ENCODE measurements at regions not wholly inside any gene's neighbourhood (a gene's known extent, or its start where the extent isn't known, plus 50 kb on each side); places are given as distances from the start of the nearest gene placed in this dataset.

DNA sequence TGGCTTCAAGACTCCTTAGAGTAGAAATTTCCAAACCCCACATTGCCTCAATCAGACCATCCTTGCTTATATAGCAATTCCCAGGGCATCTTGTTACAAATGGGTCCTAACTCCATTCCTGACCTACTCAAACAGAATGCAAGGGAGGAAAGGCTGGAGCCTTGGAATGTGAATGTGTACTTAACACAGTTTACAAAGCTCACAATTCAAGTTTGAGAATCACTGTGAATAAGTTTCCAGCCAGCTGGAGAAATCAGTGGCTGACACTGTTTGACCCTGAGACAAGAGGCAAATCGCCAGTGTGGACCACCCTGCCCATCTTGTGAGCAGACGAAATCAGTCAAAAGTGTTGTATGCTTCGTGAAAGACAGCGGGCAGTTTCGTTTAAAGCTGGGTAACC lies 65.5 kb downstream of the SOWAHC start:
- Histone ChIP-seq H3K9me3 (ENCODE audit: control insufficient read depth, low read length) (no peaks in the 10 kb centered on the region), H3K4me3 (ENCODE audit: insufficient read depth, low read depth, low read length) (no peak overlapping the region), H3K4me1 (ENCODE audit: control insufficient read depth, insufficient read depth, low read length) (peaks cover 26% of the 10 kb centered on the region), H3K27me3 (ENCODE audit: control insufficient read depth, insufficient read depth, low read length, poor library complexity, severe bottlenecking) (no peaks in the 10 kb centered on the region), H3K27ac (ENCODE audit: insufficient read depth, low read depth, low read length, poor library complexity, severe bottlenecking) (no peak overlapping the region), H3K36me3 (ENCODE audit: control insufficient read depth, insufficient read depth, low read length) (no peaks in the 10 kb centered on the region)
- 93 to 97% methylated on average over 5 of the region's 5 CpGs for WGBS, 2 experiments

DNA sequence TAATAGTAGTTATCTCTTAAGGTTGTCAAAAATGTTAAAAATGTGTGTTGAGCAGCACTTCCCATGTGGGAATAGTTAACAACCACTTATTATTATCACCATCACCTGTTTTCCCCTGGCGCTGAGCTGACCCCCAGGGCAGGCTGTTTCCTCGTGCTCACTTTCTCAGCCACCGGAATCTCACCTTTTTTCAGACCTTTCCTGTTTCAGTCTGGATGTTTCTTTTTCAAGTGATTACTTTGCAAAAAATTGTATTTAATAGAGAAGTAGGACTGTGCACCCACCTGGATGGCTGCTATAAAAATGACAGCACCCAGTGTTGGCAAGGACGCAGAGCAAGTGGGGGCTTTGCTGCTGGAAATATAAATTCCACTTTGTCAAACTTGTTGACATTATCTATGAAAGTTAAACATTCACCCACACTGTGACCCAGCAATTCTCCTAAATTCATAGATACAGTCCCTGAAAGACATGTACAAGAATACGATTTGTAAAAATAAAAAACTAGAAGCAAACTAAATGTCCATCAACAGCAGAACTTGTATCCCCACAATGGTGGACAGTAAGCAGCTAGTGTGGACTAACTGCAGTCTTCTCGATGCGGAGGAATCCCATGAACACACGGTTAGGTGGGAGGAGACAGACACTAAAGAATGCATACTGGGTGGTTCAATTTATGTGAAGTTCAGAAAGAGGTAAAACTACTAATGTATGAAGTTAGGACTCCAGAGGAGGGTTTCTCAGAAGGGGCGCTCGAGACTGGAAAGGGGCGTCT lies 66.5 kb downstream of the SOWAHC start:
- Histone ChIP-seq H3K4me1 (ENCODE audit: control insufficient read depth, insufficient read depth, low read length) (peaks cover 26% of the 10 kb centered on the region), H3K27ac (ENCODE audit: insufficient read depth, low read depth, low read length, poor library complexity, severe bottlenecking) (no peak overlapping the region), H3K27me3 (ENCODE audit: control insufficient read depth, insufficient read depth, low read length, poor library complexity, severe bottlenecking) (no peaks in the 10 kb centered on the region), H3K4me3 (ENCODE audit: insufficient read depth, low read depth, low read length) (no peak overlapping the region), H3K9me3 (ENCODE audit: control insufficient read depth, low read length) (no peaks in the 10 kb centered on the region), H3K36me3 (ENCODE audit: control insufficient read depth, insufficient read depth, low read length) (no peaks in the 10 kb centered on the region)
- WGBS, 2 experiments = 92 to 94% methylated on average over 11 of the region's 11 CpGs

DNA sequence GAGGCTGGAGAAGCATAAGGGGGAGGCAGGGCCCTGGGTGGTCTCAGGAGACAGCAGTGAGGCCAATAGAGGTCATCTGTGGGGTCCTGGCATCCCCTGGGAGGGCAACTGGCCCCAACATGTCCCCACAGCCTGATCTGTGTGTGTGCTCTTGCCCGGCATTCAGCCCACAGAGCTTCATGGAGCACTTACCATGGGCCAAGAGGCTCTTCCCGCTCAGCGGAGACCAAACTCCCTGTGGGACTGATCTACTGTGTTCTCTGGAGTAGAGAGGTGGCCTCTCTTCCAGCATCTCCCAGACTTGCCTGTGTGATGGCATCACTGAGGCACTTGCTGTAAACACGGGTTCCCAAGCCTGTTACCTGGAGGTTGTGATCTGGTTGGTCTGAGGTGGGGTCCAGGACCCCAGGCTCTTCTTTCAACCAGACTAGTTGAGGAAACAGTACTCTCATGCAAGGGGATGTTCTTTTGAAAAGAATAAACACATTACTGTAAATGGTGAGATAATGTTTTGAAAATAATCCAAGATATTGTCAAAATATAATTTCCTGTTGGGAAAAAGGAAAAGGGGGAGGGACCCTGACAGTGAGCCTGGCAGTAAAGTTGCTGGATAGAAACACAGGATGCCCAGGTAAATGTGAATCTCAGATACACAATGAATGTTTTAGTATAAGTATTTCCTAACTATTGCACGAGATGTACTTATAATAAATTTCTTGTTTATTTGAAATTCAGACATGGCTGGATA lies 67.6 kb downstream of the SOWAHC start:
- WGBS, 2 experiments = 93 to 96% methylated on average over 4 to 5 of the region's 5 CpGs
- no peaks in the 10 kb centered on the region for H3K36me3 ChIP-seq (ENCODE audit: control insufficient read depth, insufficient read depth, low read length)
- no peak overlapping the region for H3K4me3 ChIP-seq (ENCODE audit: insufficient read depth, low read depth, low read length)
- H3K9me3 ChIP-seq (ENCODE audit: control insufficient read depth, low read length) = no peaks in the 10 kb centered on the region
- H3K27me3 ChIP-seq (ENCODE audit: control insufficient read depth, insufficient read depth, low read length, poor library complexity, severe bottlenecking) = no peaks in the 10 kb centered on the region
- no peak overlapping the region for H3K27ac ChIP-seq (ENCODE audit: insufficient read depth, low read depth, low read length, poor library complexity, severe bottlenecking)
- peaks cover 26% of the 10 kb centered on the region for H3K4me1 ChIP-seq (ENCODE audit: control insufficient read depth, insufficient read depth, low read length)

DNA sequence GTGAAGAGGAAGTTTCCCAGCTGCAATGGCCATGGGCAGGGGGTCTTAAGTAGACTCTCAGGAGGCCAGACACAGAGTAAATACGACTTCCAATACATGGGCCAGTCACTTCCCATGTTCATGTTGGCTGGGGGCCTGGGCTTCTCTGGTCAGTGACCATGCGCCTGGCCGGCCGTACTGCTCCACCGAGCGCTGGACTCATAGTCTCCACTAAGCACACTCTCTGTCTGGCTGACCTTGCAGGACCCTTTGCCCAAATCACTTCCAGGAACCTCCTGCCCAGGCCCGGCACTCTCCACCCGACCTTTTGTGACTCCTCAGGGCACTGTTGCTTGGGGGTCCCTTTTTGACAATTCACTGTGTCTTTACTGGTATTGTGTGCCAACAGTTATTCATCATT lies 69.3 kb downstream of the SOWAHC start:
- H3K27ac ChIP-seq (ENCODE audit: insufficient read depth, low read depth, low read length, poor library complexity, severe bottlenecking) = no peak overlapping the region
- no peak overlapping the region for H3K4me3 ChIP-seq (ENCODE audit: insufficient read depth, low read depth, low read length)
- no peaks in the 10 kb centered on the region for H3K36me3 ChIP-seq (ENCODE audit: control insufficient read depth, insufficient read depth, low read length)
- no peaks in the 10 kb centered on the region for H3K9me3 ChIP-seq (ENCODE audit: control insufficient read depth, low read length)
- 93 to 95% methylated on average over 8 of the region's 8 CpGs for WGBS, 2 experiments
- H3K4me1 ChIP-seq (ENCODE audit: control insufficient read depth, insufficient read depth, low read length) = peaks cover 13% of the 10 kb centered on the region
- no peaks in the 10 kb centered on the region for H3K27me3 ChIP-seq (ENCODE audit: control insufficient read depth, insufficient read depth, low read length, poor library complexity, severe bottlenecking)

DNA sequence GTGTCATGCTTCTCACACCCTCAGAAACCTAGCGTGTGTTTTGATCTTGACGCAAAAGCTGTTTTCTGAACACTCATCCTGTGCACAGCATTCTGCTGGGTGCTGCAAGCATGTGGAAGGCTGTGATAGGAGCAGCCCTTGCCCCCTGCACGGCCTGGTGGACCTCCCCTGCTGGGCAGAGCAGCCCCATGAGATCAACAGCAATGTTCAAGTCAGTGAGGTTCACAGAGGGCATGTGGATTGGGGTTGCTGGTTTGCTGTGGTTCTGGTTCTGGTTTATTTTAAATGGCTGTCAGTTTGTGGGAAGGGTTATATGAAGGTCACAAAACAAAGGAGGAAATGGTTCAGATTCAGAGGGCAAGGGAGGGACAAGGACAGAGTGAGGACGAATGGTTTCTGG lies 71.3 kb downstream of the SOWAHC start:
- Histone ChIP-seq H3K27me3 (ENCODE audit: control insufficient read depth, insufficient read depth, low read length, poor library complexity, severe bottlenecking) (no peaks in the 10 kb centered on the region), H3K27ac (ENCODE audit: insufficient read depth, low read depth, low read length, poor library complexity, severe bottlenecking) (no peak overlapping the region), H3K4me1 (ENCODE audit: control insufficient read depth, insufficient read depth, low read length) (no peaks in the 10 kb centered on the region), H3K9me3 (ENCODE audit: control insufficient read depth, low read length) (no peaks in the 10 kb centered on the region), H3K4me3 (ENCODE audit: insufficient read depth, low read depth, low read length) (no peak overlapping the region), H3K36me3 (ENCODE audit: control insufficient read depth, insufficient read depth, low read length) (no peaks in the 10 kb centered on the region)
- WGBS, 2 experiments = 87 to 94% methylated on average over 4 of the region's 4 CpGs

DNA sequence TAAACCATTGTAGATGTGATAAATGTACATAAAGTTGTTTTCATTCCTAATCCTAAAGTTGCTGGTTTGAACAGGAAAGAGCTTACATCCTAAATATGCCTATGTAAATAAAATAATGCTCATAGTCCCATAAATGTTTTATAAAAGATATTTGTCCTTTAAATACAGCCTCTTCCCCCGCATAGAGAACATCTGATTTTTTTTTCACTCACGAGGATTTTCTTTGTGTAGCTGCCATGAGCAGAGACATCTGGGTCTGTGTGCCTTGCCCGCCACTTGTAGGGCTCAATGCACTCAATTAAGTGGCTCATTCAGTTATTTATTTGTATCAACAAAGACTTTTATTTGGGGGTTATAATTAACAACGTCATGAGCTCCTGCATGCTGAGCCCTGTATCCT lies 72.8 kb downstream of the SOWAHC start:
- H3K27me3 ChIP-seq (ENCODE audit: control insufficient read depth, insufficient read depth, low read length, poor library complexity, severe bottlenecking) = no peaks in the 10 kb centered on the region
- 87 to 88% methylated on average over 4 of the region's 4 CpGs for WGBS, 2 experiments
- H3K36me3 ChIP-seq (ENCODE audit: control insufficient read depth, insufficient read depth, low read length) = no peaks in the 10 kb centered on the region
- H3K27ac ChIP-seq (ENCODE audit: insufficient read depth, low read depth, low read length, poor library complexity, severe bottlenecking) = no peak overlapping the region
- H3K4me3 ChIP-seq (ENCODE audit: insufficient read depth, low read depth, low read length) = no peak overlapping the region
- H3K4me1 ChIP-seq (ENCODE audit: control insufficient read depth, insufficient read depth, low read length) = no peaks in the 10 kb centered on the region
- H3K9me3 ChIP-seq (ENCODE audit: control insufficient read depth, low read length) = no peaks in the 10 kb centered on the region

DNA sequence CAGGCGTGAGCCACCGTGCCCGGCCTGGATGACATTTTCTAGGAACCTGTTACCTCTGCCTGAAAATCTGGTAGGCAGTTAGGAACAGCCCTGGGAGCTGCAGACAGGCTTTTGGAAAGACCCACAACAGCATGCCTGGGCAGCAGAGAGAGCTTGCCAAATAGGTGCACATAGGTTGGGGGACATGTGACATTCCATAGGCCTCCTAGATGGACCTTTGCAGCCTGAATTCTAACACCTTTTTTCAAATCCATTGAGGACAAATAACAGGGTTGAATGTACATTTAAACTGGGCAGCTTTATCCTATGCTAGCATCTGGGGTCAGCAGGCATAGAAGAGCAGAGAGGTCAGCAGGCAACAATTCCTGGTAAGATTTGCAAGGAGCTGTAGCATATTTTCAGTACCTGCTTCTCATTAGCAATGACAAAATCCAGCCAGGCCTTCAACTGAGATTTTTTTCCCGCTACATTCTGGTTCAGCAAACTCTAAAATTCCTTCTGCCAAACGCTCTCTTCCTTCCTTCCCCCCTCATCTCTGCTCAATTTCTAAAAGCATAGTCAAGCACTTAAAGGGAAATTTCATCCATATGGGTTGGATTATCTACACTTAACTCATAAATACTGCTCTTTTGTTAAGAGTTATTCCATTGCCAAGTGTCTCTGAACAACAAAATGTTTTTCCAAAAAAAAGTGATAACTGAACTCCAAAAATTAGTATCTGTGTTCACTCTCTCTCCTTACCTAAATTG lies 75.2 kb downstream of the SOWAHC start:
- WGBS, 2 experiments = 81 to 82% methylated on average over 5 of the region's 5 CpGs
- no peak overlapping the region for H3K27ac ChIP-seq (ENCODE audit: insufficient read depth, low read depth, low read length, poor library complexity, severe bottlenecking)

DNA sequence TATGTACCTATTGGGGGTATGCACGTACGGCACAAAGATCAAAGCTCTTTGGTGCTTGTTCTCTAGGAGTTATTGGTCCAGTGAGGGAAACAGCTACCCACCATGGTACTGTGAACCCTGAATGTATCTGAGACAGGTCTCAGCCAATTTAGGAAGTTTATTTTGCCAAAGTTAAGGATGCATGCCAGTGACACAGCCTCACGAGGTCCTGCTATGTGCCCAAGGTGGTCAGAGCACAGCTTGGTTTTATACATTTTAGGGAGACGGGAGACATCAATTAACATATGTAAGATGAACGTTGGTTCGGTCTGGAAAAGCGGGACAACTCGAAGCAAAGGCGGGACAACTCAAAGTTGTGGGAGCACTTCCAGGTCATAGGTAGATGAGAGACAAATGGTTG lies 75.8 kb downstream of the SOWAHC start:
- WGBS, 2 experiments = 91 to 94% methylated on average over 9 of the region's 9 CpGs
- Histone ChIP-seq H3K27ac (ENCODE audit: insufficient read depth, low read depth, low read length, poor library complexity, severe bottlenecking) (no peak overlapping the region), H3K4me1 (ENCODE audit: control insufficient read depth, insufficient read depth, low read length) (peaks cover 4% of the 10 kb centered on the region)

More for the DNA sequence above, 75.2 kb downstream of the SOWAHC start:
- Histone ChIP-seq H3K9me3 (ENCODE audit: control insufficient read depth, low read length) (no peaks in the 10 kb centered on the region), H3K36me3 (ENCODE audit: control insufficient read depth, insufficient read depth, low read length) (no peaks in the 10 kb centered on the region), H3K4me1 (ENCODE audit: control insufficient read depth, insufficient read depth, low read length) (peaks cover 4% of the 10 kb centered on the region), H3K4me3 (ENCODE audit: insufficient read depth, low read depth, low read length) (no peak overlapping the region), H3K27me3 (ENCODE audit: control insufficient read depth, insufficient read depth, low read length, poor library complexity, severe bottlenecking) (no peaks in the 10 kb centered on the region)

DNA sequence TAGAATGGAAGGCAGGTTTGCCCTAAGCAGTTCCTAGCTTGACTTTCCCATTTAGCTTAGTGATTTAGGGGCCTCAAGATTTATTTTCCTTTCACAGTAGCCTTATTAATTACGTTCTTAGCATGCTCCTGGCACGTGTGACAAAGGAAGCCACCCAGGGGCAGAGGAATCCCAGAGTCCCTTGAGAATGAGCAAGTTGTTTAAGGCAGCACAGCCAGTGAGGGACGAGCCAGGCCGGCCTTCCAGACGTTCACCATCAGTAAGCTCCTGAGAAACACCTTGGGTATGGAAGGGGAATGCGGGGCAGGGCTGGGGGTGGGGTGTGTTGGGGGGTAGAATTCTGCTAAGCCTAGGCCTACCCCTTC lies 76.3 kb downstream of the SOWAHC start:
- Histone ChIP-seq H3K27me3 (ENCODE audit: control insufficient read depth, insufficient read depth, low read length, poor library complexity, severe bottlenecking) (no peaks in the 10 kb centered on the region), H3K27ac (ENCODE audit: insufficient read depth, low read depth, low read length, poor library complexity, severe bottlenecking) (no peak overlapping the region), H3K4me1 (ENCODE audit: control insufficient read depth, insufficient read depth, low read length) (peaks cover 4% of the 10 kb centered on the region), H3K4me3 (ENCODE audit: insufficient read depth, low read depth, low read length) (no peak overlapping the region), H3K36me3 (ENCODE audit: control insufficient read depth, insufficient read depth, low read length) (no peaks in the 10 kb centered on the region), H3K9me3 (ENCODE audit: control insufficient read depth, low read length) (no peaks in the 10 kb centered on the region)
- 75 to 76% methylated on average over 6 of the region's 6 CpGs for WGBS, 2 experiments

More for the DNA sequence above, 75.8 kb downstream of the SOWAHC start:
- H3K4me3 ChIP-seq (ENCODE audit: insufficient read depth, low read depth, low read length) = no peak overlapping the region
- H3K27me3 ChIP-seq (ENCODE audit: control insufficient read depth, insufficient read depth, low read length, poor library complexity, severe bottlenecking) = no peaks in the 10 kb centered on the region
- no peaks in the 10 kb centered on the region for H3K9me3 ChIP-seq (ENCODE audit: control insufficient read depth, low read length)
- no peaks in the 10 kb centered on the region for H3K36me3 ChIP-seq (ENCODE audit: control insufficient read depth, insufficient read depth, low read length)

All from ectodermal cell (in vitro differentiated cells).